ENCODE measurements at regions not wholly inside any gene's neighbourhood (a gene's known extent, or its start where the extent isn't known, plus 50 kb on each side); places are given as distances from the start of the nearest gene placed in this dataset.

GRCh38 chr14:65286443-65286842, 126.1 kb upstream of the FUT8 start:
- no peak for DNase-seq

DNA sequence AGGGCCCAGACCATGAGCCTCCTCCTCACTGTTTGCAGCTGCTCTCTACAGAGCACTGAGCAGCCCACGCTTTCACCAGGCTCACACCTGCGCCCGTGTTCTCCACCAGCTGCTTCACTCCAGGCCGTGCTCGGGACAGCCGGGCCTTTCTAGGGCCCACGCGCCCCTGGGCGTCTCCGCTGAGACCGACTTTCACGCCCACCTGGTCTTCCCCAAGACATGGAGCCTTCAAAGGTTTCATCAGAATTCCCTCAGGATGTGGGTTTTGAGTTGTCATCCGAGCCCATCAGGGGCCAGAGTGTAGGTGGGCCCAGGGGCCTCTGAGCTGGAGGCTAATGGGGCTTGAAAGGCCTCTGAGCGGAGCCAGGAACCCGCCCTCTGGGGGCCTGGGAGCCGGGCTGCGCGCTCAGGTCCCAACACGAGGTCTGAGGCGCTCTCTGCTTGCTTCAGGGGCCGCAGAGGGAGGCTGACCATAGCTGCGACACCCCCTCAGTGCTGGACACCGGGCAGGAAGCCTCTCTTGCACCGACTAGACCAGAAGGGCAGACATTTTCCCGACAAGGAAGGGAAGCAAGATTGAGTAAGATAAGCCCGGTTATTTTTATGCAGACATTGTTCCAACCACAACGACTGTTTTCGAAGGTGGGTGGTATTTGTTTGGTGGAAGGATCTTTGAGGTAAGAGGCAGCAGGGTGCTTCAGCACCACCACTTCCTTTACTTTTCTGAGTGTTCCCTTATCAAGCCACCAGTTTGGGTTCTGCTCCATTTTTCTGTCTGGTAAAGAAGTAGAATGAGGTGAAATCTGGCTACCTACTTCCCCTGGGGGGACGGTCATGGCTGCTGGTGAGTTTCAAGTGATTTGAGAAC, 125.0 kb upstream of the FUT8 start:
- DNase-seq = no peak

GRCh38 chr14:65290830-65291229, 121.7 kb upstream of the FUT8 start:
- DNase-seq = no peak

DNA sequence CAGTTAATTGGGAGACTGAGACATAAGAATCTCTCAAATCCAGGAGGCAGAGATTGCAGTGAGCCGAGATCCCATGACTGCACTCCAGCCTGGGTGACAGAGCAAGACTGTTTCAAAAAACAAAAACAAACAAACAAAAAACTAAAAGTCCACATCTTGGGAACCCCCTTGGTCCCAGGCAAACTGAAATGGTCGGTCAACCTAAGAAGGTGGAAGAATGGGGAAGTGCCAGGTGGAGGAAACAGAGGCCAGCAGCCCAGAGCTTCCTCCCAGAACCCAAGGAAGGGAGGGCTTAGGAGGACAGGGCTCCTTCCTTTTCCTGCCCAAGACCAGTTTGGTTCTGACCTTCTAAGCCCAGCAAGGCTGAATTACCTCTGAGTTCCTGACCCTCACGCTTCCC, 121.0 kb upstream of the FUT8 start:
- DNase-seq = no peak

- no peak for DNase-seq
These were observed 117.7 kb upstream of the FUT8 start for GRCh38 chr14:65294816-65295215.

DNA sequence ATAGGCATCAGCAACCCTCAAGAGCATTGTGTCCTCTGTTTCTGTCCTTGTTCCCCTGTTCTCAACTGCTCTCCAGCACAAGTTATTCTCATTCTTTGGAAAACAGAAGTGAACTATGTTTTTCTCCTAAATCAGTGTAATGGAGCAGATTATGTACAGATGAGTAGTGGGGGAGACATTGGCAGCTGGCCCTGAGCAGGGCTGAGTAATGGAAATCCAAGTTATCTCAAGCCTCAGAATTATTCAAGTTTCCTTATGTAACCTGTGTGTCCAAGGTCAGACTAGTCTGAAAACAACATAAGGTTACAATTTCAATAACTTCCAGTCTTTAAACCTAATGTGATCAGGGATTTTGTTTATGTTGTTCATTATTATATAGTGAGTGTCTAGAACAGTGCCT, 116.1 kb upstream of the FUT8 start:
- no peak for DNase-seq

DNA sequence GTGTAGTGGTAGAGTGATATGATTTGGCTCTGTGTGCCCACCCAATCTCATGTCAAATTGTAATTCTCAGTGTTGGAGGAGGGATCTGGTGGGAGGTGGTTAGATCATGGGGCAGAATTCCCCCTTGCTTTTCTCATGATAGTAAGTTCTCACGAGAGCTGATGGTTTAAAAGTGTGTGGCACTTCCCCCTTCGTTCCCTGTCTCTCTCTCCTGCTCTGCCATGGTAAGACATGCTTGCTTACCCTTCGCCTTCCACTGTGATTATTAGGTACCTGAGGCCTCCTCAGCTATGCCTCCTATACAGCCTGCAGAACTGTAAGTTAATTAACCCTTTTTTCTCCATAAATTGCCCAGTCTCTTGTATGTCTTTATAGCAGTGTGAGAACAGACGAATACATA, 115.7 kb upstream of the FUT8 start:
- DNase-seq = no peak

DNA sequence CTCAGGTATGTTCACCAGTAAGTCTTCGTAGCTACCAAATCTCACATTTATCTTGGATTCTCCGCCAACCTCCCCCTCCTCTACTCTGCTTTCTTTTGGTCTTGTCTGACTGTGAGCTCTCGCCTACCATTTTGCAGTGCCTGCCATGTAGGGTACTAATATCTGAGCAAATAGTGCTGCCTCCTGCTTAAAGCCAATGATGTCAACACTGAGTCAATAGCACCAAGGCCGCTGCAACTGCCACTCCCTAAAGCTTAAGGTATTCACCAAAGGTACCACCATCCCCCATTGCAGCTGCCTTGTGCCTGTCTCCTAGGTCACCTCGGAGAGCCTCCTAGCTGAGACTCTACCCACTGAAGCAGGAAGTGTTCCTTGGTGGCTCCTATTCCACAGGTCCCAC, 114.8 kb upstream of the FUT8 start:
- DNase-seq = no peak

DNA sequence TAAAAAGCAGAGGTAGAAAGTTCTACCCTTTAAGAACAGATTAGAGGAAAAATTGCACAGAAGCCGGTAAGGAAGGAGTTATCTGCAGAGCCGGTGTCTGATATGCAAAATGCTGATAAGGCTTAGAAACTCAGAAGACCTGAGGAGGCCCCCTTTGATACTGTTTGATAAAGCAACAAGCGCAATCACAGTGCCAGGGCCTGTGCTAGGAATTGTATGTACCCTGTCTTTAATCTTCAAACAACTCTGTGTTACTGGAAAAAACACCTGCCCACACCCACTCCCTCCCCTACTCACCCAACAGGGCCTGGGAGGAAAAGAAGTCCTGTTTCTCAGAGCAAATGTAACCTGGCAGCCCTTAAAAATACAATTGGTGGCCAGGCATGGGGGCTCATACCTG, 112.7 kb upstream of the FUT8 start:
- DNase-seq = no peak

GRCh38 chr14:65301862-65302539, 110.5 kb upstream of the FUT8 start:
- no peak for DNase-seq

DNA sequence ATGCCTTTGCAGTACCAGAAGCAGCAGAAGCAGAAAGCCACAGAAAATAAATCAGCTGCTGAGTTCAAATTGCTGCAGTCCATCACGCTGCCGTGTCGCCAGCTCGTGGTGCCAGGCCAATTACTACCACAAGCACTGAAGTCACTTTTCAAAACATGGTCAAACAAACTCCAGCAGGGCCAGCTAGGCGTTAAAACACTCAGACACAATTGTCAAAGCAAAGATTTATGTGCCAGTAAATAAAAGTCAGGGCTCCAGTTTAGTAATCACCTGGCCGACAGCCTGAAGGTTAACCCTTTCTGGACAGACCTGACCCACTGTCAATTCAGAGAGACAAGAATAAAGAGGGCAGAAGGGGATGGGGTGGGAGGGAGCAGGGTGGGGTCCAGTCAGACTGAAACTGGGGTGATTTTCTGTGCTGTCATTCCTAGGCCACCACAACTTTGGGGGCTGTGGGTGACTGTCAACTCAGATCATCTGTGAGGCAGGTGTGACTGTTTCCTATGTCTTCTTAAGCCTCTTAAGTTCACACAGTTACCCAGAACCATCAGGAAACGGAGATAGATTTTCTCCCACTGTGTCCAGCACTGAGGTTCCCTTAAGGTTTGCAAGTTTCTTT, 109.8 kb upstream of the FUT8 start:
- DNase-seq = no peak

- no peak for DNase-seq
These were observed 109.2 kb upstream of the FUT8 start for GRCh38 chr14:65303190-65303898.

GRCh38 chr14:65303899-65304222, 108.7 kb upstream of the FUT8 start:
- no peak for DNase-seq

DNA sequence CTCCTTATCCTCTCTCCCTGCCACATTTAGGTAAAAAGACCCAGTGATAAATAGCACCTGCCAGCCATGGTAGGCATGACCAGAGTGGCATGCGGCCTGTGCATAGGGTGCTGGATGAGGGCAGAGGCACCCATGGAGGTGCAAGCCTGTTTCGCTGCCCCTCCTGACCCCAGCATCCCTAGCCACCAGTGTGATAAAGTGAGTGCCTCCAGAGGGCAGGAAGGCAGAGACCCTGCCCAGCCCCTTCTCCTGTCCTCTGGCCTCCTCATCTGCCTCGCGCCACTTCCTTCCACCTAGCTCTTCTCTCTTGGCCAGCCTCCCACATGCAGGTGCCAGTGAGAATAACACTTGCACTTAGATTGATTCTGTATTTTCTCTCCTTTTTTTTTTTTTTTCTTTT, 108.3 kb upstream of the FUT8 start:
- DNase-seq = no peak

- no peak for DNase-seq
These were observed 107.6 kb upstream of the FUT8 start for GRCh38 chr14:65304963-65305362.

GRCh38 chr14:65308536-65308935, 104.0 kb upstream of the FUT8 start:
- DNase-seq = no peak

- no peak for DNase-seq
These were observed 102.0 kb upstream of the FUT8 start for GRCh38 chr14:65310568-65310967.

DNA sequence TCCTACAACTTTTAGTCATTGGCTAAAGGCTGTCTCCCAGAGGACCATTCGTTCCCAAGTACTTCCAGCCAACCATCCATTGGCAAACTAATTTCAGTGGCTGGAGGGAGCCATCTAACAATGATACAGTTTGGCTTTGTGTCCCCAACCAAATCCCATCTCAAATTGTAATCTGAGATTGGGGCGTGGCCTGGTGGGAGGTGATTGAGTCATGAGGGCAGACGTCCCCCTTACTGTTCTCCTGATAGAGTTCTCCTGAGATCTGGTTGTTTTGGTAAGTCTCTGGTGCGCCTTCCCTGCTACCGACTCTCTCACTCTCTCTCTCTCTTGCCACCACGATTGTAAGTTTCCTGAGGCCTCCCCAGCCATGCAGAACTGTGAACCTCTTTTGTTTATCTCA, 99.7 kb upstream of the FUT8 start:
- no peak for DNase-seq

GRCh38 chr14:65318636-65319506, 93.7 kb upstream of the FUT8 start:
- DNase-seq = no peak

DNA sequence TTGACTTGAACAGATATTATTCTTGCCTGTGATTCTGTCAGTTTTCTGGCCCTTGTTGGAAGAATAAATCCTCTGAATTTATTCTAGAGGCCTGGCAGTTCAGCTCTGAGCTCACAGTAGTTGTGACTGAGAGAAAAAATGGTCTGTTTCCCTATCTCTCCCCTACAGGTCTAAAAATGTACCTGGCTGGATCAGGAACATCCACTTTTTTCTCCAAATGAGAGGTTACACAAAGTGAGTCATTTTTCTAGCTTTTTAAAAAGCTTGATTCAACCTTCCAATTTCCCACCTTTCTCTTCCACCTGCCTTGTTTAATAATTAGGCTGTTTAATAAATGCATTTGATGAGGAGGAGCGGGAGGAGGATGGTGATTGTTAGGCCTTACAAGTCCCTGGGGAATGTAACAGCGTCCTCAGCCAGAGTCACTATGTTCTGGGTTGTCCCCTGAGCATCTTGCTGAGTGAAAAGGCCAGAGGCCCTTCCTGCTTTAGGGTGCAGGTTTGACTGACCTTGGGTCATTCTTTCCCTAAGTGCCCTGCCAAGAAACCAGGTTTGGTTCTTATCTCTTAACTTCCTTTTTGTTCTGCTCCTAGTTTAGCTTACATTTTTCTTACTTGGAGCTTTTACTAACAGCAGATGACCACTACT, 91.7 kb upstream of the FUT8 start:
- no peak for DNase-seq

GRCh38 chr14:65321370-65321875, 91.1 kb upstream of the FUT8 start:
- no peak for DNase-seq

- no peak for DNase-seq
These were observed 83.0 kb upstream of the FUT8 start for GRCh38 chr14:65329481-65329880.
